HL-60 (cell line): ENCODE measurements at regions not wholly inside any gene's neighbourhood (a gene's known extent, or its start where the extent isn't known, plus 50 kb on each side); places are given as distances from the start of the nearest gene placed in this dataset.

Experiments used
- DNase-seq, 2 experiments: peaks; one replicate each; pipeline ENCODE4 v3.0.0-alpha.2; 2010 to 2020; ENCODE audit warnings: low read depth in 1 of 2, low spot score in 1 of 2
- H3K27ac ChIP-seq: fragments of 250-450 bp; sonication (Bioruptor Pico); replicated peaks from 2 replicates; pipeline ENCODE4 v1.5.1; 2020; ENCODE audit warnings: mild to moderate bottlenecking, moderate library complexity
- H3K27me3 ChIP-seq: fragments of 250-450 bp; sonication (Bioruptor Pico); 2 replicates; pipeline ENCODE4 v1.5.1; 2021; ENCODE audit warnings: mild to moderate bottlenecking, moderate library complexity; ENCODE audit not compliant: insufficient read depth, poor library complexity, severe bottlenecking
- H3K4me3 ChIP-seq: replicated peaks from 2 replicates; pipeline ENCODE4 v1.5.1; 2011; ENCODE audit warnings: mild to moderate bottlenecking, control low read depth, low read length; ENCODE audit not compliant: insufficient read depth
- GABPA ChIP-seq: IDR thresholded peaks from 2 replicates; pipeline ENCODE4 v1.6.1; 2012; ENCODE audit warnings: low read depth
- POLR2AphosphoS5 ChIP-seq: IDR thresholded peaks from 2 replicates; pipeline ENCODE4 v1.6.1; 2012; ENCODE audit warnings: low read depth
- SPI1 ChIP-seq: IDR thresholded peaks from 2 replicates; pipeline ENCODE4 v1.6.1; 2012; ENCODE audit warnings: low read depth, mild to moderate bottlenecking, borderline replicate concordance
- TF ChIP-seq, protein P1 (sequence below): IDR thresholded peaks from one replicate; pipeline ENCODE4 v1.5.1; 2011; ENCODE audit warnings: low read length, control low read depth, inconsistent platforms; ENCODE audit not compliant: insufficient read depth
- TF ChIP-seq, protein P2 (sequence below): IDR thresholded peaks from 2 replicates; pipeline ENCODE4 v1.6.1; 2012; ENCODE audit warnings: low read depth; ENCODE audit not compliant: insufficient replicate concordance

DNA sequence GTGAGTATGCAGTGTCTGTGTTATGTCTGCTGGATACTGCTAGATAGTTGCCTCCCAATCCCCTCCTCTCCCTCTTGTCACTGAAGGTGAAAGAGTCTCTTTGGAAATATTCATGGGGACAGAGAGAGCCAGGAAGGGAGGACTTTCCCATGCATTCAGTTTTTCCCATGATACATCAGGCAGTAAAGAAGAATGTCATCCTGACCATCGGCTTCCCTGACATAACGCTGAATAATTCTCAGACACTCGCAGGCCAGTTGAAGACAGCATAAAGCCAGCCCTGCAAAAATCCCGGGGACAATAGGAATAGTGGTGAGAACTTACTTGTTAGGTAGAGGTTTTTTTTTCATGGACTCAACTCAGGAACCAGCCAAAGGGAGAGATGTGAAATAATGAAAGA, 58.1 kb downstream of the KLF4 start:
- Histone ChIP-seq H3K4me3 (no peak overlapping the region), H3K27ac (no peak overlapping the region), H3K27me3 (no peaks in the 10 kb centered on the region)
- no peak for DNase-seq
- TF ChIP-seq SPI1 (no peak), POLR2AphosphoS5 (no peak), GABPA (no peak)
- TF ChIP-seq, protein P1, sequence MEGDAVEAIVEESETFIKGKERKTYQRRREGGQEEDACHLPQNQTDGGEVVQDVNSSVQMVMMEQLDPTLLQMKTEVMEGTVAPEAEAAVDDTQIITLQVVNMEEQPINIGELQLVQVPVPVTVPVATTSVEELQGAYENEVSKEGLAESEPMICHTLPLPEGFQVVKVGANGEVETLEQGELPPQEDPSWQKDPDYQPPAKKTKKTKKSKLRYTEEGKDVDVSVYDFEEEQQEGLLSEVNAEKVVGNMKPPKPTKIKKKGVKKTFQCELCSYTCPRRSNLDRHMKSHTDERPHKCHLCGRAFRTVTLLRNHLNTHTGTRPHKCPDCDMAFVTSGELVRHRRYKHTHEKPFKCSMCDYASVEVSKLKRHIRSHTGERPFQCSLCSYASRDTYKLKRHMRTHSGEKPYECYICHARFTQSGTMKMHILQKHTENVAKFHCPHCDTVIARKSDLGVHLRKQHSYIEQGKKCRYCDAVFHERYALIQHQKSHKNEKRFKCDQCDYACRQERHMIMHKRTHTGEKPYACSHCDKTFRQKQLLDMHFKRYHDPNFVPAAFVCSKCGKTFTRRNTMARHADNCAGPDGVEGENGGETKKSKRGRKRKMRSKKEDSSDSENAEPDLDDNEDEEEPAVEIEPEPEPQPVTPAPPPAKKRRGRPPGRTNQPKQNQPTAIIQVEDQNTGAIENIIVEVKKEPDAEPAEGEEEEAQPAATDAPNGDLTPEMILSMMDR = no peak
- TF ChIP-seq, protein P2, sequence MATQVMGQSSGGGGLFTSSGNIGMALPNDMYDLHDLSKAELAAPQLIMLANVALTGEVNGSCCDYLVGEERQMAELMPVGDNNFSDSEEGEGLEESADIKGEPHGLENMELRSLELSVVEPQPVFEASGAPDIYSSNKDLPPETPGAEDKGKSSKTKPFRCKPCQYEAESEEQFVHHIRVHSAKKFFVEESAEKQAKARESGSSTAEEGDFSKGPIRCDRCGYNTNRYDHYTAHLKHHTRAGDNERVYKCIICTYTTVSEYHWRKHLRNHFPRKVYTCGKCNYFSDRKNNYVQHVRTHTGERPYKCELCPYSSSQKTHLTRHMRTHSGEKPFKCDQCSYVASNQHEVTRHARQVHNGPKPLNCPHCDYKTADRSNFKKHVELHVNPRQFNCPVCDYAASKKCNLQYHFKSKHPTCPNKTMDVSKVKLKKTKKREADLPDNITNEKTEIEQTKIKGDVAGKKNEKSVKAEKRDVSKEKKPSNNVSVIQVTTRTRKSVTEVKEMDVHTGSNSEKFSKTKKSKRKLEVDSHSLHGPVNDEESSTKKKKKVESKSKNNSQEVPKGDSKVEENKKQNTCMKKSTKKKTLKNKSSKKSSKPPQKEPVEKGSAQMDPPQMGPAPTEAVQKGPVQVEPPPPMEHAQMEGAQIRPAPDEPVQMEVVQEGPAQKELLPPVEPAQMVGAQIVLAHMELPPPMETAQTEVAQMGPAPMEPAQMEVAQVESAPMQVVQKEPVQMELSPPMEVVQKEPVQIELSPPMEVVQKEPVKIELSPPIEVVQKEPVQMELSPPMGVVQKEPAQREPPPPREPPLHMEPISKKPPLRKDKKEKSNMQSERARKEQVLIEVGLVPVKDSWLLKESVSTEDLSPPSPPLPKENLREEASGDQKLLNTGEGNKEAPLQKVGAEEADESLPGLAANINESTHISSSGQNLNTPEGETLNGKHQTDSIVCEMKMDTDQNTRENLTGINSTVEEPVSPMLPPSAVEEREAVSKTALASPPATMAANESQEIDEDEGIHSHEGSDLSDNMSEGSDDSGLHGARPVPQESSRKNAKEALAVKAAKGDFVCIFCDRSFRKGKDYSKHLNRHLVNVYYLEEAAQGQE = no peak

DNA sequence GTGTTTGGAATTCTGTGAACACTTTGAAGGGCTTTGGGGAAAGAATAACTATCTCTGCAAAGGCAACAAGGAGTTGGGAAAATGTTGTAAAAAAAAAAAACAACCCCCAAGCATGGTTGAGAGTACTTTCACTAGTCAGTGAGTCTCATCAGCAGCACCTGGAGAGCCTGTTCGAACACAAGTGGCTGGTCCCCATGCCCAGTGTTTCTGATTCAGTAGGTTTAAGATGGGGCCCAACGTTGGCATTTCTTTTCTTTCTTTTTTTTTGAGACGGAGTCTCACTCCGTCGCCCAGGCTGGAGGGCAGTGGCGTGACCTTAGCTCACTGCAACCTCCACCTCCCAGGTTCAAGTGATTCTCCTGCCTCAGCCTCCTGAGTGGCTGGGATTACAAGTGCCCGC, 59.5 kb downstream of the KLF4 start:
- H3K27ac ChIP-seq = no peak overlapping the region
- H3K4me3 ChIP-seq = no peak overlapping the region
- DNase-seq = no peak
- TF ChIP-seq POLR2AphosphoS5 (no peak), SPI1 (no peak), GABPA (no peak)
- TF ChIP-seq, protein P1 = no peak
- TF ChIP-seq, protein P2 = no peak
- no peaks in the 10 kb centered on the region for H3K27me3 ChIP-seq

DNA sequence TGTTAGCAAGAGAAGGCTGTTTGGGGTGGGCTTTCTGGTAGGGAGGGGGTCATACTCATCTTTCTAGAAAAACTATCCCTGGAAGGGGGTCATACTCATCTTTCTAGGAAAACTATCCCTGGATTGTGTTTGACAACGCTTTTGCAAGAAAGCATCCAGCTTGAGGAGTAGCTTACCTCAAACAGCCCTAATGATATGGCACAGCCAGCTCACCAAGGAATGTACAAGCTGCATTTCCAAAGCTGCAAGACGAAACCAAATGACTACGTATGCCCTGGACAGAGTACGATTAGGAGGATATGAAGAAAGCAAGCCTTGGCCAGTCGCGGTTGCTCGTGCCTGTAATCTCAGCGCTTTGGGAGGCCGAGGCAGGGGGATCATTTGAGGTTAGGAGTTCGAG, 63.4 kb downstream of the KLF4 start:
- H3K4me3 ChIP-seq = no peak overlapping the region
- no peak for DNase-seq
- no peaks in the 10 kb centered on the region for H3K27me3 ChIP-seq
- no peak for TF ChIP-seq SPI1
- no peak for TF ChIP-seq POLR2AphosphoS5
- TF ChIP-seq GABPA = no peak
- TF ChIP-seq, protein P1 = no peak
- TF ChIP-seq, protein P2 = no peak
- H3K27ac ChIP-seq = no peak overlapping the region
